GM06990 (cell line): ENCODE measurements at regions not wholly inside any gene's neighbourhood (a gene's known extent, or its start where the extent isn't known, plus 50 kb on each side); places are given as distances from the start of the nearest gene placed in this dataset.

Experiments
- DNase-seq: peaks from one replicate; pipeline ENCODE4 v3.0.0-alpha.2; 2011; ENCODE audit not compliant: insufficient read length; ENCODE audit errors: extremely low read depth
- H3K27me3 ChIP-seq: replicated peaks from 2 replicates; pipeline ENCODE4 v1.6.0; 2011; ENCODE audit warnings: low read length; ENCODE audit not compliant: control insufficient read depth, insufficient read depth
- H3K36me3 ChIP-seq: 2 replicates; pipeline ENCODE4 v1.5.1; 2011; ENCODE audit warnings: low read length; ENCODE audit not compliant: control insufficient read depth, insufficient read depth
- H3K4me3 ChIP-seq: replicated peaks from 2 replicates; pipeline ENCODE4 v1.5.1; 2011; ENCODE audit warnings: low read depth, mild to moderate bottlenecking, control low read depth, low read length
- TF ChIP-seq, protein P1 (sequence below): IDR thresholded peaks from 2 replicates; pipeline ENCODE4 v1.5.1; 2011; ENCODE audit warnings: low read length, control low read depth, mild to moderate bottlenecking, inconsistent platforms; ENCODE audit not compliant: insufficient read depth, poor library complexity, severe bottlenecking

DNA sequence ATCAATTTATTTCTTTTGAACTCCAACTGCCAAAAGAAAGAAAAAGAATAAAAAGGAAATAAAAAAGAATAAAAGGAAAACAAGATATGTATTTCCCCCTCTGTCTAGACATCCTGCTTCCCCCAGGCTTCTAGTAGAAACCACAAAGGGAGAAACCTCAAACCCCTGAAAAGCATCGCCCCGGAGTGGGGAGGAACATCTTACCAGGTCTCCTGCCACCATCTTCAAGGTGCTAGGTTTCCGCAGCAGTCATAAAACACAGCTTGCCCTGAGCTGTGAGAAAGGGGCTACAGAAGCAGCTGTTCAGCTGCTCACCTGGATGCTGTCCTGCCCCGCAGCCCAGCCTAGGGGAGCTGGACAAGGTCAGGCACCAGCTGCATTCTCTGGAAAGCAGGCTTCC, 487.7 kb downstream of the GADD45G start:
- no peaks in the 10 kb centered on the region; the same call in 1 of the 2 replicates for H3K27me3 ChIP-seq
- no peak overlapping the region for H3K4me3 ChIP-seq
- H3K36me3 ChIP-seq = no peaks in the 10 kb centered on the region
- TF ChIP-seq, protein P1, sequence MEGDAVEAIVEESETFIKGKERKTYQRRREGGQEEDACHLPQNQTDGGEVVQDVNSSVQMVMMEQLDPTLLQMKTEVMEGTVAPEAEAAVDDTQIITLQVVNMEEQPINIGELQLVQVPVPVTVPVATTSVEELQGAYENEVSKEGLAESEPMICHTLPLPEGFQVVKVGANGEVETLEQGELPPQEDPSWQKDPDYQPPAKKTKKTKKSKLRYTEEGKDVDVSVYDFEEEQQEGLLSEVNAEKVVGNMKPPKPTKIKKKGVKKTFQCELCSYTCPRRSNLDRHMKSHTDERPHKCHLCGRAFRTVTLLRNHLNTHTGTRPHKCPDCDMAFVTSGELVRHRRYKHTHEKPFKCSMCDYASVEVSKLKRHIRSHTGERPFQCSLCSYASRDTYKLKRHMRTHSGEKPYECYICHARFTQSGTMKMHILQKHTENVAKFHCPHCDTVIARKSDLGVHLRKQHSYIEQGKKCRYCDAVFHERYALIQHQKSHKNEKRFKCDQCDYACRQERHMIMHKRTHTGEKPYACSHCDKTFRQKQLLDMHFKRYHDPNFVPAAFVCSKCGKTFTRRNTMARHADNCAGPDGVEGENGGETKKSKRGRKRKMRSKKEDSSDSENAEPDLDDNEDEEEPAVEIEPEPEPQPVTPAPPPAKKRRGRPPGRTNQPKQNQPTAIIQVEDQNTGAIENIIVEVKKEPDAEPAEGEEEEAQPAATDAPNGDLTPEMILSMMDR = no peak
- DNase-seq = no peak

DNA sequence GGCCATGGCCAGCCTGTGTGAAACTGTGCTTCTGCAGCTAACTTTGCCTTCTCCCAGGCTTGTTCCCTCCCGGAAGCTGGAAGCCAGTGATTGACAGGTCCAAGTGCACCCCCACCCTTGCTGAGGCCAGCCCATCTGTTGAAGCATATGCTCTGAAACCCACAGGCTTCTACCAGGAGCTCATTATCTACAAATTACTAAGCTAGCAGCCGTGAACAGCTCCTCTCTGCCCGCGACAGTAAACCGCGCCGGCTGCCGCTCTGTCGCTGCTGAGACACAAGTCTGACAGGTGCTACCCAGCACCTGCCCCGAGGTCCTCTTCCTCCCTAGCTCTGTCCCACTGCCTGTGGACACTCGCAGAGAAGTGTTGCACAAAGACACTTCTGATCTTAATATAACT, 490.9 kb downstream of the GADD45G start:
- H3K27me3 ChIP-seq = no peaks in the 10 kb centered on the region; the same call in none of the 2 replicates
- TF ChIP-seq, protein P1 = no peak
- no peaks in the 10 kb centered on the region for H3K36me3 ChIP-seq
- peak; percentile 24 for DNase-seq
- no peak overlapping the region for H3K4me3 ChIP-seq

DNA sequence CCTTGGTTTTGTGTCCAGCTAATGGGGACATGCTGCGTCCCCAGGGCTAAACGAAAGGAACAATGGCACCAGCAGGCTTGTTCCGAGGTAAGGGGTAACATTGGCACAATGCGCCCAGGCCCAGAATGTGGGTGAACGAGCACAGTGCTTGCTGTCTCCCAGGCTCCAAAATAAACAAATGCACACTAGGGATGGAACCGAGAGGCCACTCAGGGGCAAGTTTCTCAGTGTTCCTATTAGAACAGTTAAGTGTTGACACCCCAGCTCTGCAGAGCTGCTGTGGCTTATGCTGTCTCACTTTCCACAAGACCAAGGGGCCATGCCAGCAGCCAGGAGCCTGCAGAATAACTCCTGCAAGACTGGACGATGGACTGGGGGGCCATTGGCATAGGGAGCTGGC, 492.4 kb downstream of the GADD45G start:
- Histone ChIP-seq H3K36me3 (no peaks in the 10 kb centered on the region), H3K27me3 (no peaks in the 10 kb centered on the region; the same call in none of the 2 replicates), H3K4me3 (no peak overlapping the region)
- DNase-seq = no peak
- TF ChIP-seq, protein P1 = no peak

DNA sequence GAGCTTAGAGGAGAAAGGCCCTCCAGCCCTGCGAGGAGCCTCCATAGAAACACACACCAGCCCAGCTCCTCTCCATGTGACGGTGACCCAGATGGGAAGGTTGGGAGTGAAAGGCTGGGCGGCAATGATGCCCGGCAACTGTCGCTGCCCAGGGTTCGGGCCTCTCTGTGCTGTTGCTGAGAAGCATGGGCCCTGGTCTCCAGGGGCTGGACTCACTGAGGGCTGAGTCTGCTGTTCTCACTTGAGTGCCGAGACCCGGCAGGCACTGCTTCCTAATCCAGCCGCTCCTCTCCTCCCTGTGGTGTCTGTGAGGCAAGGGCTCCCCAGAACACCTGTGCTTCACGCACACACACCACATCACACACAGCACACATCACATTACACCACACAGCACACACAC, 493.6 kb downstream of the GADD45G start:
- H3K4me3 ChIP-seq = no peak overlapping the region
- DNase-seq = no peak
- no peaks in the 10 kb centered on the region; the same call in none of the 2 replicates for H3K27me3 ChIP-seq
- H3K36me3 ChIP-seq = no peaks in the 10 kb centered on the region
- TF ChIP-seq, protein P1 = no peak

DNA sequence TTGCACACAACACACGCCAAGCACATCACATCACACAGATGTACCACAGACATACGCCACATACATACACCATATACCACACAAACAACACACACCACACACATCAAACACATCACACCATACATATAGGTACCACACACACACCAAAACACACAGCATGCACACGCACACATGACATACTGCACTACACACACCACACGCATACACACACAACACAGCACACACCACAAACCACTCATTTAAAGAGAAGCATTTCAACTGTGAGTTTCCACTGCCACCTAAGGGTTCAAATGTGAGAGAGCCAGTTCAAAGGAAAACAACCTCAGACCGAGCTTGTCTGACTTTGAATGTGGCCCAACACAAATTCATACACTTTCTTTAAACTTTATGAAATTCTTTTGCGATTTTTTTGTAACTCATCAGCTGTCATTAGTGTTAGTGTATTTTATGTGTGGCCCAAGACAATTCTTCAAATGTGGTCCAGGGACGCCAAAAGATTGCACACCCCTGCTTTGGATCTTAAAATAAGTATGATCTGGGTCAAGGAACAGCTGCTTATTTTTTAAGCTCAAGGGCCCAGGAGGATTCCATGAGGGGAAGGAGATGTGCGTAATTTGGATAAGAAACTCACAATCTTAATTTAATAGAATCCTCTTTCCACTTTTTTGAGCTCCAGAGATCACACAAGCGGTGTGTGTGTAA, 494.6 kb downstream of the GADD45G start:
- TF ChIP-seq, protein P1 = peak; percentile 20
- H3K36me3 ChIP-seq = no peaks in the 10 kb centered on the region
- no peak overlapping the region for H3K4me3 ChIP-seq
- no peak for DNase-seq
- no peaks in the 10 kb centered on the region; the same call in none of the 2 replicates for H3K27me3 ChIP-seq

DNA sequence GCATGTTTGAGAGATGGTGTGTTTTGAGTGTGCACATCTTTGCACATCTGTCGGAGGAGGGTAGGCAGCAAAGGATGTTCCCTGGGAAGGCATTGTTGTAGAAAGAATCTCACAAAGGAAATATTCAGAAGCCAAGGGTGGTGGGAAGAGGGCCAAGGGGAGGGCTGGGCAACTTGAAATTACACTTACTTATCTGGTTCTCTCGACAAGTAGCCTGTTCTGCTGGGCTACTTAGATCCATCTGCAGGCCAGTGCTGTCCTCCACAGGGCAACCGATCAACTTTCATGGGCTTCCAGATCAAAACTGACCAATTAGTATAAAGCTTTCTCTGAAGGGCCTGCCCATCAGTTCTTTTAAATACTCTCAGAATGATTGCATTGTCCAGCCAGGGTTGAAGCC, 495.2 kb downstream of the GADD45G start:
- TF ChIP-seq, protein P1 = no peak
- H3K27me3 ChIP-seq = no peaks in the 10 kb centered on the region; the same call in none of the 2 replicates

More for the DNA sequence above, 495.2 kb downstream of the GADD45G start:
- DNase-seq = no peak
- H3K36me3 ChIP-seq = no peaks in the 10 kb centered on the region
- no peak overlapping the region for H3K4me3 ChIP-seq
